Muscle of arm (tissue), 1 donor: ENCODE measurements at regions not wholly inside any gene's neighbourhood (a gene's known extent, or its start where the extent isn't known, plus 50 kb on each side); places are given as distances from the start of the nearest gene placed in this dataset.
"Not testable (repeated sequence)": the region's sequence is repeated elsewhere in the genome, so short reads cannot be mapped to it uniquely, and the experiment has no call there.

Source experiments
- DNase-seq: peaks from one replicate; pipeline ENCODE4 v3.0.0-alpha.2; 2013

DNA sequence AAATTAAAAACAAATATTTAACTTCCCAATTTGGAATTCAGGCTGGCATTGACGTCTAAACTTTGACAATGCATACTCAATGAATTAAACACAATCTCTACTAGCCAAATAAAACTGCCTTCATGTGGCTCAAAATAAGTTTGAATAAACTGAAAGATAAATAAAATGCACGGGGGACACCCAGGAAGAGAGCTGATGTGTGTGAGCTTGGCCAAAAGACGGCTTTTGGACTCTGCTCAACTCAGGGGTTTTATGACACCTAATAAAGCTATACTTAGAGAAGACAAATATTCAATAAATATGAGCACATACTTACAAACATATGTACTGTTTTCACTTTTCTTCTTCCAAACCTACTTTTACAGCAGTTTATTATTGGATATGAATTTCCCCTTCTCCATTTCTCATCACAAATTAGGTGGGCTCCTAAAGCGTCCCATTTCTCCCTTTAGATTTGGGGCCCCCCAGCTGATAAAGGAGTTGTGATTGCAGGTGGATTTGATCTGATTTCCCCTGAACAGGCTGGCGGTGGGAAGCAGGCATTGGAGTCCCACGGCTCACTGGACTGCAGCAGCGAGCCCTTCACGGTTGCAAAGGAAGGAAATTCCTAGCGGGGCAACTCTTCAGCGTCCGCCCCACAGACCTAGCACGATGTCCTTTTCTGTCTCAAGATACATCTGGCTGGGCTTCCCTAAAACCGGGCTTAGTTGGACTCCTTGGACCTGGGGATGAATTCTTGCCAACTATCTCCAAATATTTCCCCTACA lies 79.6 kb downstream of the INSIG1 start:
- no peak for DNase-seq

DNA sequence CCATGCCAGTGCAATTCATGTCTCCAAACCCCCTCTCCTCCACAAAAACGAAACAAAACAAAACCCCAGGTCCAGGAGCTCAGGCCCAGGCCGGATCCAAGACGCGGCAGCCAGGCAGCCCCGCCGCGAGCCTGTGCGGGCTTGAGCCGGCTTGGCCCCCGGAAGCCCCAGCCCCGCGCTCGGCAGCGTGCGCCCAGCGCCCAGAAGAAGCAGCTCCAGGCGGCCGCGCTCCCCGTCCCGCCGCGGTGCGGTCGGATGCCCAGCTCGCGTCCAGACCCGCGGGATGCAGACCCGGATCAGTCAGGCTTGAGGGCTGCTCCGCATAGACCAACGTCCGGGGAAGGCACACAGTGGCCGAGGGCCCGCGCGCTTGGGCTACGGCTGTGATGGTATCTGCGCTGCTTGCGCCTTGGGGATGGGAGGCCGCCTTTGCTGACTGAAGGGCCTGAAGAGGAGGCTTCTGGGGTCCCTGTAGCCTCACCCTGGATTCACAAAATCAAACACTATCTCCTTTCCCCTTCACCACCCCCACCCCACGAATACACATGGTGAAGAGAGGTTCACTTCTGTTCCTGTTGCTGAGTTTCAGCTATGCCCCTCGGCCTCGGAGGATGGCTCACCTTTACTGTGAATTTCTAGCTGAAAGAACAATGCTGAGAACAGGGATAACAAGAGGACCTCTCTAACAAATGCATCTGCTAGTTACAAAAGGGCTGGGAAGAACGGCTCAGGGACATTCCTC lies 79.9 kb upstream of the EN2 start:
- DNase-seq = peak; percentile 46

- no peak for DNase-seq
These were observed 79.4 kb upstream of the EN2 start for GRCh38 chr7:155378580-155378934.

DNA sequence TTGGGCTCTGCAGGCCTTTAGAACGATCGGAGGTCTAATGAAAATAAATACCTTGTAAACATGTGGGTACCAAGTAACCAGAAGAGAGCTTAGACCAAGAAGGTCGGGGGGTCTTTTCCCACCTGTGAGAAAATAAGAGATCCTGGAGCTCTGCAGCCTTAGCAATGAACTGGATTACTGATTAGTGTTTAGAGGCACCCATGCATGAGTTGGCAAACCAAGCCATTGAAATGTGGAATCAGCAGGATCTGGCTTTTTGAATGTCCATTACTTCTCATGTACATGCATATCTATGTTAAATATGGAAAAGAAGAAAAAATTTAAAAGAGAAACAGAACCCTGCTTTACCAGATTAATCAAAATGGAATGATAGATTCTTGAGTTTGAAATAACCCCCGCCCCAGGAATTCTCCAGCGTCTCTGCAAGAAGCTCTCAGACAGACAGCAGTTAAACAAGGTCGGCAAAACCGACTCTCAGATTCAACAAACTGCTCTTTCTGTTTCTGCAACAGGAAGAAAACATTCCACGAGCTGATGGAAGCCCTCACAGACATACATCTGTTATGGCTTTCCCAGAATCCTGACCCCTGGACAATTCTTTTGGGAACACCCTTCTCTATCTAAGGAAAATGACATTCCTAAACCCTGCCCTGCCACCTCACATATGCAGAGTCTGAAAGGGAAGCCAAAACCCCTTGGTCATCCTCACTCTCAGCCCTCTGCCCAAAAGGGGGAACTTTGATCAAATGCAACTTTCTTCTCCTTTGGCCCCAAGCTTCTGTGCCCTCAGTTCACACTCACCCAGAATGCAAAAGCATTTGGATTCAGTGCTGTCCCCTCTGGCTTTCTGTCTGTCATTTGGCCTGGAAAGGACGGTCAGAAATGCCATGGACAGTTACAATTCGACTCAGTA lies 78.7 kb upstream of the EN2 start:
- no peak for DNase-seq

DNA sequence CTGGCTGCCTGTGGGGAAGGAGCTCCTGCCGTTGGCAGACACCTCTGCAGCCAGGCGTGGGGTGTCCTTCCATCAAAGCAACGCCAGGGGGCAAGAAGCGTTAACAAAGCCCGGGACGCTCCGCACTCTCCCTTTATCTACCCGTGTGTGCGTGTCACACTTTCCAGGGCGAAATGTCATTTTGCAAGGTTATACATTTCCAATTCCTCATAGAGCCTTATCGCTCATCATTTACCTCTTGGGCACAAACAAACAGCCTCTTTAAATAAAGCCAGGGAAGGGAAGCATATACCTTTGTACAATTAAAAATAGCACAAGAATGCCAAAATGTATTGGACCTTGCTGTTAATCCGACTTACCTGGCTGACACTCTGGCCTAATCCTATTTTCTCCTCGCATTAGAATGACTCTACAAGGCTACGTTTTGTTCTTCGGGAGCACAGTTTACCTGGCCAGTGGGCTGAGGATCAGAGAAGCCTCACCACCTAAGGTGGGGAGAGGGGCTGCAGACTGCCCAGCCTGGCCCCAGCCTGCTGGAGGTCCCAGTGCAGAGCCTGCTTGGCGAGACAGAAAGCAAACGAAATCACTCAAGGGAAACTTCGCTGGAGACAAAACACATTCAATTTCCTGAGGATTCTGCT lies 77.6 kb upstream of the EN2 start:
- DNase-seq = peak; percentile 57

DNA sequence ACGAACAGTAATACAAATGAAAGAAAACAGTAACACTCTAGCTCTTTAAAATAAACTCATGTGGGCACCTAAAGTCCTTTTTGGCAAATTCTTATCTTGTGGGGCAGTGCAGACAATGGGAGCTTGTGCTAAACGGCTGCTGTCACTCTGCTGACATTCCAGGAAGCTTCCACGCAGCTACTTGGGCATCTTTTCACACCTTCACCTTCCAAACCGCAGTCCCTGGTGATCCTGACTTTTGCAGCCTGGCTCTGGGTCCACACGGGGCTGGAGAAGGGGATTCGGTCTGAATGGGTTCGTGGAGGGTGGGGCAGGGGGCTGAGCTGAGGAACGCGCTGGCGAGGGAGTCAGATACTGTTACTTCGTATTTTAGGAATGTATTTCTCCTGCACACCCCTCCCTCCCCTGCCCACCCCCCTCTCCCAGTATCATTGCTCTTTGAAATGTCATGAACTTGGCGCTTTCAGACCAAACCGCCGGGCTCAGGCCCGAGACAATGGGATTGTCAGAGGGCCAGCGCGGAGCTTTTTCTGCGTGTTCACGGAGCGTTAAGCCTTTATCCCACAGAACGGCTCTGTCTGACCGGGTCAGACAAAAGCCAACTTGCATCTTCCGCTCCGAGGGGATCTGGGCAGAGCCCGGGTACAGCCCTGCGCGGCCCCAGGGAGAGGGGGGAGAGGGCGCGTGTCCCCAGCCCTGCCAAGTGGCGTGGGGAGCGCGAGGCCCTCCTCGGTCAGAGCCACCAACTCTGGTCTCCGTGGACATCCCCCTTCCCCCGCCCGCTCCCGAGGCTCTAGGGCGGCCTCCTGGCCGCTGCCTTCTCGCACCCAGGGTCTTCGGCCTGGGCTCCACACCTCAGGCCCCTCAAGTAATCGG lies 76.7 kb upstream of the EN2 start:
- no peak for DNase-seq

- no peak for DNase-seq
These were observed 75.8 kb upstream of the EN2 start for GRCh38 chr7:155381852-155382801.

DNA sequence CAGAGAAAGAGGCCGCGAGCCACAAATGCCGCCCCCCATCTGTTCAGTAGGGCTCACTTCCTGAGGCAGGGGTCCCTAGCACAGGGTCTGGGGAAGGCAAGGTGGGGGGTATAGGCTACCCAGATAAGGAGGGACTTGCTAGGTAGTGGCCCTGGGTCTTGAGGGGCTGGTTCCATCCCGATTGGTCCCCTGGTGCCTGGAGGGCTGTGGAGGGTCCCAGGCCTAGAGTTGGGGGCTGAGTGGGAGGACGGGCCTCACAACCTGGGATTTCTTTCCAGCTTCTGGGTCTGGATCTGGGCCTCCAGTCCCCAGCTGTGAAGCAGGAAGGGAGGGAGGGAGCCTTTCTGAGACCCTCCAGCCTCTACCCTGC lies 75.1 kb upstream of the EN2 start:
- DNase-seq = no peak

DNA sequence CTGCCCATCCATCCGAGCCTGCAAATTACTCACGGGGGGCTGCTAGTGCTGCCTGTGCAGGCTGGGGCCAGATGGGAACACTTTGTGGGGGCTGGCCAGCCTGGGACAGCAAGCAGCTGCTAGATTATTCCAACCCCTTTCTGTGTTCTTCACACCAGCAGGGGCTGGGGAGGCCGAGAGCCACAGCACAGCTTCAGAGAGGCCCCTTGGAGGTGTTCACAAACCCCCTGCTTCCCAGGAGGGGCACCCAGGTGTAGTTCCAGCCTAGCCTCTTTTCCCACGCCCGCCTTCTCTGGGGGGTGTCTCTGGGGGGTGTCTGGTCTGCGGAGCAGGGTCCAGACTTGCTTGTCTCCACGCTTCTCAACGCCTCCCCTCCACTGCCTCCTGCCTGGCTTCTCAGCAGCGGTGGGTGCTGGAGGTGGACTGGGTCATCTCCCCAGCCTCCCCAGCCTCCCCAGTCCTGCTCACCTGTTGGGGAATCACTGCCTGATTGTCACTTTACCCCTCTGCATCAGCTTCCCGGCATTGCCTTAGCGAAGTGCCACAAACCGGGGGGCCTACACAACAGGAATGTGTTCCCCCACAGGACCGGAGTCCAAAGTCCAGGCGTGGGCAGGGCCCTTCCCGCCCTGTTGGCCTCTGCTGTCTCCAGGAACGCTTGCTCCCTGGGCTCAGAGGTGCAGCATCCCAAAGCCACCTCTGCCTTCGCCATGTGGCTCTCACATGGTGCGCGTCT lies 74.0 kb upstream of the EN2 start:
- DNase-seq = no peak

GRCh38 chr7:155384751-155385150 lies 73.2 kb upstream of the EN2 start:
- no peak for DNase-seq

GRCh38 chr7:155385182-155385581 lies 72.7 kb upstream of the EN2 start:
- not testable (repeated sequence) for DNase-seq

DNA sequence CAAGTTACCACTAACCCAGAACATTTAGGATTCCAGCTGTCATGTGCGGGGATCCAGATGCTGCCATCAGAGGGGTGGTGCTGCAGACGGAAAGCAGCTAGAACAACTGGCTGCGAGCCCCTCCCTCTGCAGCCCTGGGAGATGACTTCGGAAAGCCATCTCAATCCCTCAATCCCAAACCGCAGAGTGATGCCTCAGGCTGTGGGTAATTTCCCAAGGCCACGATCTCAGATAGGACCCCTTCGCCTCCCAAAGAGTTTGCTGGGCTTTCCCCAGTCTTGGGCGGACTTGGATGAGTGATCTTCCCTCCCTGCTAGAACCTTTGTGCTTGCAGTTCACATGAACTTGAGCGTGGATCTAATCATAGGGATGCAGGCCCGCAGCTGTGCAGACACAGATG lies 71.3 kb upstream of the EN2 start:
- no peak for DNase-seq

DNA sequence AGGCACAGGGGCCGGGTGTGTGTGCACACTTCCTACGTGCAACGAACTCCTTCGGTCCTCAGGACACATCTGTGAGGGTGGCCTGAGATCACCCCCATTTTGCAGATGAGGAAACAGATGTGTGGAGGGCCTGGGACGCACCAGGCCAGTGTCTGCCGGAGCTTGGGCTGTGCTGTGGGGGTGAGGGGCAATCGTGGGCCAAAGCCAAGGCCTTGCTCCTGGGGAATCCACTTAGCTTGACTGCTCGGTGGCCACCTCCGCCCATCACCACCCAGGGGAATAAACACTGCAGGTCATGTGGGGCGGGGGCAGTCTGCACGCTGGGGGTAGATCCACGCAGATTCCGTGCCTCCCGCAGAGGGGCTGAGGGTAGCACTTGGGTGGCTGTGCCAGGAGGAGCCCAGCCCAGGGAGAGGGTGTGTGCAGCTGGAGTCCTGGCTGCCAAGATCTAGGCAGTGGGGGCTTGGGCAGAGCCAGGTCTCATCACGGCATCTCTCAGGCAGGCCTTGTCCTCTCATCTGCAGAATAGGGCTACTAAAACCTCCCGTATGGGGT lies 70.8 kb upstream of the EN2 start:
- no peak for DNase-seq

DNA sequence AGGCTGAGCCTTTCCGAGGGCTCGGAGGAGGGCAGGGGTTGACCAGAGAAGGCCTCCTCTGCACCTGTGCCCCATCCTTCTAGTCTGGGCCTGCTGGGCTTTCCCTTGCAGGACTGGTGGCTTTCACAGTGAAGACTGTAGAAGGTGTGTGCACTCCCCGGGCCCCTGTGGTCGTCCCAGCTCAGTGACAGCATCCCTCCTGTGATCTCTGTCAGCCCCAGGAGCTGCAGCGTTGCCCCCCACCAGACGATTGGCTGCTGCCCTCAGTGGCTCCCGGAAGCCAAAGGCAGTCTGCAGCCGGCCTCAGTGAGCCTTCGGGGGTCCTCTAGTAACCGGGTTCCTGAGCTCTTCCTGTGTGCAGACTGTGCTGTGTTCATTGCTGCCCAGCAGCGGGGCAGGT lies 69.4 kb upstream of the EN2 start:
- no peak for DNase-seq

DNA sequence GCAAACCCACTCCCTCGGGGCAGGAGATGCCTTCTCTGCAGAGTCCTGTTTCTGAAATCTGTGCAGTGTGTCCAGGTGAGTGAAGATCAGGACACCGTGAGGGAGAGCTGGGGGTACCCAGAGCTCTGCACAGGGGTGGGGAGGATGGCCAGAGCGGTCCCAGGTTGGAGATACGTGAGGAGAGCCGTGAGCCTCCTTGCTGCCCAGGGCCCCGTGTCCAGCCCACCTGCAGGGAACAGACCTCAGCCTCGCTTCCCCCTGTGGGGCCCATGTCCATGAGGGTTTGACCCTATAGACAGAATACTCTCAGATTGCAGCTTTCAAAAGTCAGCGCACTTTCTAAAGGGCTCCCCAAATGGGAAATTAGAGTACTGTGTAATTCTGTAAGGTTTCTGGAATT lies 66.5 kb upstream of the EN2 start:
- DNase-seq = no peak

- DNase-seq = no peak
These were observed 65.0 kb upstream of the EN2 start for GRCh38 chr7:155392726-155393570.

GRCh38 chr7:155394413-155394812 lies 63.5 kb upstream of the EN2 start:
- no peak for DNase-seq
